Caki2 (cell line): ENCODE measurements at regions not wholly inside any gene's neighbourhood (a gene's known extent, or its start where the extent isn't known, plus 50 kb on each side); places are given as distances from the start of the nearest gene placed in this dataset.

Experiments used
- DNase-seq: peaks from one replicate; pipeline ENCODE4 v3.0.0-alpha.2; 2015; ENCODE audit warnings: low read depth
- in situ Hi-C: cut with HindIII; loops from 2 replicates; pipeline ENCODE4 v1.10.0; 2016; ENCODE audit warnings: low sequenced_read_pairs, low pct_unique_long_range_greater_than_20kb, mixed read lengths

GRCh38 chr5:8288334-8288733 is 419.4 kb downstream of the MTRR start:
- in situ Hi-C loops: no loop called here
- no peak for DNase-seq

- in situ Hi-C loops: no loop called here
- no peak for DNase-seq
Measured at GRCh38 chr5:8288897-8289516, 420.1 kb downstream of the MTRR start.

GRCh38 chr5:8289779-8290178 is 420.8 kb downstream of the MTRR start:
- in situ Hi-C loops: no loop called here
- DNase-seq: no peak

DNA sequence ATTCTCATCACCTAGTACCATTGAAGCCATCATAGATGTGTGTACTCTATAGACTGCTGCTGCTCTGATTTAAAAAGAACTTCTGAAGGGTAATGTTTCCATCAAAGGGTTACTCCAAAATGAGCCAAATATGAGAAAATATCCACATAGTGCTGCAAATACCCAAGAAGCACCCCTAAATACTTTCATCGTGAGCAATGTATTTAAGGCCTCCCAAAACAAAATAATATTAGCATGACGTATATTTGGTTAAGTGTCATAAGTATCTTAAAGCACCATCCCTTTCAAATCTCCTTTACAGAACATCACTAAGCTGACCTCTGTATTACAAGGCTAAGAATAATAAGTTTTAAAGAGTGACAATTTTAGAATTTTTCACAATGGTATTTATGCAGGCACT is 421.8 kb downstream of the MTRR start:
- in situ Hi-C loops: no loop called here
- no peak for DNase-seq

GRCh38 chr5:8291641-8292040 is 422.7 kb downstream of the MTRR start:
- in situ Hi-C loops: no loop called here
- no peak for DNase-seq

- no peak for DNase-seq
- in situ Hi-C loops: no loop called here
Measured at GRCh38 chr5:8295141-8295540, 426.2 kb downstream of the MTRR start.

- in situ Hi-C loops: no loop called here
- no peak for DNase-seq
Measured at GRCh38 chr5:8299716-8300115, 430.8 kb downstream of the MTRR start.

DNA sequence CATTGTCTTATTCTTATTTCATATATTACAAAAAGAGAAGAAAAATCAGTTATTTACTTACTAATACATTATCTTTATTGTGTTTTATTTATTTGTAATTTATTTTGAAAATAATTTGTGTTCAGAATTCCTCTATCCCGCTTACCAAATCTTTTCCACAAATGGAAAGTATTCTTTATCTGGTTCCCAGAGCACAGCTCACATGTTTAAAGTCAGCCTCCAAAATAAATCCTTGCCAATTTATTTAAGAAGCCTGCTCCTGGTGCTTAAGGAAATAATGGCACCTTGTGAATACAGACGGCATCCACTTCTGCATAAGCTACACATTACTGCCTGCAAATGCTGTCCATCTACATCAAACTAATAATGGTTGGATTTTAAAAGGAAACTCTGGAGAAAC is 435.4 kb downstream of the MTRR start:
- in situ Hi-C loops: no loop called here
- no peak for DNase-seq

DNA sequence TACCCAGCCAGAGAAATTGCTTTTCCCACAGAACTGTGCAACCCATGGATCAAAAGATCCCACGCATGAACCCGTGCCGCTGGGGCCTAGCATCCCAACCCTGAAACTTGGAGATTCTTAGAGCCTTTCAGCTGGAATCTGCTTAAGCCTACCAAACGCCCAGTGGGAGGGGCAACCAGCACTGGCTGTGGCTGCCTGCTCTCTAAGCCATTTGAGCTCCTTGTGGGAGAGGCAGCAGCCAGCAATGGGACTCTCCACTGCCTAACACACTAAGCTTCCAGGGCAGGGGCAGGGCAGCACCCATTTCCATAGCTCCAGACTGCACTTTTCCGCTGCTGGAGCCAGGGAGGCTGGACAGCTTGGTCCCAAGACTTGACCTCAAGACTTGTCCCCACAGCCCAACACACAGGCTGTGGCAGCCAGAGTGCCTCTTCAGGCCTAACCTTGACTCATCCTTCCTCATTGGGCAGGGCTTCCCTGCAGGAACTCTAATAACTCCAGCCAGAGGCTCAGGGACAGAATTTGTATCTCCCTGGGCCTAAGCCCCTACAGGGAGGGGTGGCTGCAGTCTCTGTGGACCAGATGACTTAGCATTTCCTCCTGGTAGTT is 437.4 kb downstream of the MTRR start:
- in situ Hi-C loops: no loop called here
- DNase-seq: no peak

GRCh38 chr5:8314965-8315364 is 446.0 kb downstream of the MTRR start:
- DNase-seq: no peak
- in situ Hi-C loops: no loop called here

- DNase-seq: no peak
- in situ Hi-C loops: no loop called here
Measured at GRCh38 chr5:8316608-8317280, 447.8 kb downstream of the MTRR start.

GRCh38 chr5:8317335-8317734 is 448.4 kb downstream of the MTRR start:
- in situ Hi-C loops: no loop called here
- DNase-seq: no peak

- DNase-seq: no peak
- in situ Hi-C loops: no loop called here
Measured at GRCh38 chr5:8320244-8320643, 451.3 kb downstream of the MTRR start.

DNA sequence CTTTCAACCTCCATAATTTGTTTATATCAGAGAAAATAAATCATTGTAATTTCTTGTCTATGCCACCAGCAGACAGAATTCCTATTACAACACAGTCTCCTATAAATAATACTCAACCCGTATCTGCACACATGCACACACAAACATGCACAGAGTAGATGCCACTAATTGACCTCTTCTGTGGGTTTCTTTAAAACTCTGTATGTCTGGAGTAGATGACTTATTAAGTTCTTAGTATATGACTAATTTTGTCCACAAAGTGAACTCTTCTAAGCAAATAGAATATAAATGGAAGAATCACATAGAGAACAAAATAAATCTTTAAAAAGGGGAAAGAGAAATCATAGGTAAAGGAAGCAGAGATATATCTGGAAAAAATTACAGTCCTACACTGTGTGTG is 452.3 kb downstream of the MTRR start:
- in situ Hi-C loops: no loop called here

GRCh38 chr5:8322484-8322883 is 453.5 kb downstream of the MTRR start:
- in situ Hi-C loops: no loop called here
- no peak for DNase-seq

More for the DNA sequence above, 452.3 kb downstream of the MTRR start:
- no peak for DNase-seq

DNA sequence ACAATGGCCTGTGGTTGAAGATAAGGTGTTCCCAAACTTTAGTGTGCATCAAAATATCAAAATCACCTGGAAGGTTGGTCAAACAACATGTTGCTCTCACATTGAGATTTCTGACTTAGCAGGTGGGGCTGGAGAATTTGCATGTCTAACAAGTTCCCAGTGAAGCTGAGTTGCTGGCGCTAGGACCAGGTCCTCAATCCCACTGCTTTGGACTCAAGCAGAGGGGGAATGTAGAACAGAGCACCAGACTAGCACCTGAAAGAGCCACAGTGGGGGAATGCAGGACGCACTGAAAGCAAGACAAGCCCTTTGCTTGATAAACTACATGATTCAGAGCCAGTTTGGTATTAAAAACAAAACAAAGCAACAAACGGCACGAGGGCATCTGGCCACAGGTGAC is 458.1 kb downstream of the MTRR start:
- in situ Hi-C loops: no loop called here

DNA sequence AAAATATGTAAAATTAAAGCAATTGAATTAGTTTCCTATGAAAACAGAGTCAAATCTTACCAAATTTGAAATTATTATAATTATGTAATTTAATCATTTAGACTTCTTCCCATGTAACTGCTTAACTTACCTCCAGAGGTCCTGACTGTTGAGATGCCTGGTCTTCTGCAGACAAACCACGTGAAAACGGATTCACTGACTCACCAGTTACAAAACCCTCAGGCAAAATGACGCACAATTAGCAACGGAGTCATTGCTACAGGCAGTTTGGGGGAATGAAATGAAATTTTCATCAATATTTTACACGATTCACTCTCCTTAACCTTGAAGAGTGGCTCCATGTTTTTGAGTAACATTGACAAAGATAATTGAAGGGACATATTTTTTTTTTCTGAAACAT is 460.8 kb downstream of the MTRR start:
- DNase-seq: no peak
- in situ Hi-C loops: no loop called here

More for the DNA sequence above, 458.1 kb downstream of the MTRR start:
- no peak for DNase-seq

GRCh38 chr5:8332666-8333445 is 463.9 kb downstream of the MTRR start:
- in situ Hi-C loops: no loop called here
- DNase-seq: no peak

DNA sequence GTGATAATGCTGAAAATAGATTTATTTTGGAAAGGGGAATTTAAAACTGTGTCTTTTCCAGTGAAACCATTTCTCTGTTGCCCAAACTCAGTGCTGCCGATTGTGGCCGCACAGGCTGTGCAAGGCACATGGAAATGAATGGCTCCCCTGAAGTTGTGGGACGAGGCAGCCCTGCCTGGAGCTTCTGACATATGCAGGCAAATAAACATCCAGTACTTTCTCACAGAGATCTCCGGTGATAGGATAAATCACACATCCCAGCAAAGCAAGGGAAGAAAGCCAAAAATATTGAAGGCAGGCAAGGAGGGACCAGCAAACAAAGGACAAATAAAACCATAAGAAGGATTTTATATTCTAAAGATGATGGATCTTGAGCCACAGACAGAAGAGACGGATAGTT is 464.5 kb downstream of the MTRR start:
- in situ Hi-C loops: no loop called here
- DNase-seq: no peak
